ENCODE measurements at regions not wholly inside any gene's neighbourhood (a gene's known extent, or its start where the extent isn't known, plus 50 kb on each side); places are given as distances from the start of the nearest gene placed in this dataset.

- Histone ChIP-seq H3K4me1 (no peaks in the 10 kb centered on the region), H3K9me3 (no peaks in the 10 kb centered on the region), H3K27me3 (ENCODE audit: insufficient read depth in 3 of 3, low read length in 2 of 3) (no peaks in the 10 kb centered on the region), H3K27ac (no peak overlapping the region), H3K4me3 (no peak overlapping the region), H3K36me3 (ENCODE audit: insufficient read depth in 1 of 2, low read depth in 1 of 2) (no peaks in the 10 kb centered on the region)
- no peak for DNase-seq
- TF ChIP-seq CTCF (IDR thresholded peaks at IDR 0.05) = no peak
- intact Hi-C loops (cut with DNase I) = no loop called here
- WGBS, 3 donors = 71 to 74% (median 74%) methylated on average over 2 of the region's 2 CpGs
- ATAC-seq = no peak
These were observed 1044.5 kb downstream of the TUSC7 start for GRCh38 chr3:117754058-117754457.

- intact Hi-C loops (cut with DNase I) = no loop called here
- H3K4me1 ChIP-seq = no peaks in the 10 kb centered on the region
- TF ChIP-seq CTCF (IDR thresholded peaks at IDR 0.05) = no peak
- H3K9me3 ChIP-seq = no peaks in the 10 kb centered on the region
- no peak for ATAC-seq
- no peak for DNase-seq
- no peaks in the 10 kb centered on the region for H3K36me3 ChIP-seq (ENCODE audit: insufficient read depth in 1 of 2, low read depth in 1 of 2)
- no peak overlapping the region for H3K4me3 ChIP-seq
- H3K27ac ChIP-seq = no peak overlapping the region
- 36 to 67% (median 65%) methylated on average over 2 of the region's 2 CpGs for WGBS, 3 donors
- no peaks in the 10 kb centered on the region for H3K27me3 ChIP-seq (ENCODE audit: insufficient read depth in 3 of 3, low read length in 2 of 3)
These were observed 1045.3 kb downstream of the TUSC7 start for GRCh38 chr3:117754841-117755240.

- H3K4me1 ChIP-seq = no peaks in the 10 kb centered on the region
- H3K27ac ChIP-seq = no peak overlapping the region
- no peaks in the 10 kb centered on the region for H3K36me3 ChIP-seq (ENCODE audit: insufficient read depth in 1 of 2, low read depth in 1 of 2)
- DNase-seq (no peak), ATAC-seq (no peak)
- no peak overlapping the region for H3K4me3 ChIP-seq
- H3K9me3 ChIP-seq = no peaks in the 10 kb centered on the region
- intact Hi-C loops (cut with DNase I) = no loop called here
- TF ChIP-seq CTCF (IDR thresholded peaks at IDR 0.05) = no peak
- 33 to 41% (median 41%) methylated on average over 3 of the region's 3 CpGs for WGBS, 3 donors
- peaks cover 0 to 2% (median 0%) of the 10 kb centered on the region in 3 donors for H3K27me3 ChIP-seq (ENCODE audit: insufficient read depth in 3 of 3, low read length in 2 of 3)
These were observed 1047.0 kb downstream of the TUSC7 start for GRCh38 chr3:117756563-117756962.

- peaks cover 0 to 2% (median 0%) of the 10 kb centered on the region in 3 donors for H3K27me3 ChIP-seq (ENCODE audit: insufficient read depth in 3 of 3, low read length in 2 of 3)
- no peaks in the 10 kb centered on the region for H3K36me3 ChIP-seq (ENCODE audit: insufficient read depth in 1 of 2, low read depth in 1 of 2)
- intact Hi-C loops (cut with DNase I) = no loop called here
- ATAC-seq = no peak
- H3K9me3 ChIP-seq = no peaks in the 10 kb centered on the region
- H3K4me1 ChIP-seq = no peaks in the 10 kb centered on the region
- DNase-seq = no peak
- 22 to 31% (median 30%) methylated on average over 4 of the region's 4 CpGs for WGBS, 3 donors
- H3K4me3 ChIP-seq = no peak overlapping the region
- no peak for TF ChIP-seq CTCF (IDR thresholded peaks at IDR 0.05)
- H3K27ac ChIP-seq = no peak overlapping the region
These were observed 1052.4 kb downstream of the TUSC7 start for GRCh38 chr3:117761703-117762620.
